WERI-Rb-1 (cell line): ENCODE measurements at regions not wholly inside any gene's neighbourhood (a gene's known extent, or its start where the extent isn't known, plus 50 kb on each side); places are given as distances from the start of the nearest gene placed in this dataset.

Experiments used
- DNase-seq: peaks from one replicate; pipeline ENCODE4 v3.0.0-alpha.2; 2020
- H3K27ac ChIP-seq: fragments of 250-450 bp; sonication (Bioruptor Pico); 2 replicates; pipeline ENCODE4 v1.5.1; 2020; ENCODE audit warnings: mild to moderate bottlenecking, moderate library complexity
- H3K27me3 ChIP-seq: fragments of 250-450 bp; sonication (Bioruptor Pico); 2 replicates; pipeline ENCODE4 v1.5.1; 2021; ENCODE audit warnings: mild to moderate bottlenecking, low read depth, moderate library complexity; ENCODE audit not compliant: insufficient read depth, severe bottlenecking
- H3K36me3 ChIP-seq: fragments of 250-450 bp; sonication (Bioruptor Pico); 2 replicates; pipeline ENCODE4 v1.5.1; 2020; ENCODE audit warnings: mild to moderate bottlenecking, moderate library complexity
- H3K4me3 ChIP-seq: 2 replicates; pipeline ENCODE4 v1.5.1; 2011; ENCODE audit warnings: low read depth, mild to moderate bottlenecking, control low read depth, low read length
- H3K9me3 ChIP-seq: fragments of 250-450 bp; sonication (Bioruptor Pico); 2 replicates; pipeline ENCODE4 v1.5.1; 2021; ENCODE audit warnings: mild to moderate bottlenecking, moderate library complexity; ENCODE audit not compliant: severe bottlenecking
- CTCF ChIP-seq: IDR thresholded peaks from 2 replicates; pipeline ENCODE4 v1.5.1; 2011; ENCODE audit warnings: low read depth, mild to moderate bottlenecking, control low read depth, inconsistent platforms, low read length

- H3K27me3 ChIP-seq = peaks cover 61% of the 10 kb centered on the region
- no peak overlapping the region for H3K27ac ChIP-seq
- H3K4me3 ChIP-seq = no peak overlapping the region
- DNase-seq = no peak
- no peaks in the 10 kb centered on the region for H3K36me3 ChIP-seq
- no peak for TF ChIP-seq CTCF
- no peaks in the 10 kb centered on the region for H3K9me3 ChIP-seq
These were observed 999.5 kb downstream of the TUSC7 start for GRCh38 chr3:117709108-117709507.

GRCh38 chr3:117710501-117710900 lies 1000.9 kb downstream of the TUSC7 start:
- H3K9me3 ChIP-seq = no peaks in the 10 kb centered on the region
- no peaks in the 10 kb centered on the region for H3K36me3 ChIP-seq
- peaks cover 59% of the 10 kb centered on the region for H3K27me3 ChIP-seq
- no peak for TF ChIP-seq CTCF
- DNase-seq = no peak
- H3K27ac ChIP-seq = no peak overlapping the region
- H3K4me3 ChIP-seq = no peak overlapping the region

GRCh38 chr3:117719316-117719926 lies 1009.8 kb downstream of the TUSC7 start:
- Histone ChIP-seq H3K4me3 (no peak overlapping the region), H3K9me3 (no peaks in the 10 kb centered on the region), H3K27ac (no peak overlapping the region), H3K36me3 (no peaks in the 10 kb centered on the region), H3K27me3 (peaks cover 34% of the 10 kb centered on the region)
- peak; percentile 32; the same call in 1 of the 2 replicates for TF ChIP-seq CTCF
- no peak for DNase-seq

GRCh38 chr3:117721866-117722265 lies 1012.3 kb downstream of the TUSC7 start:
- no peak overlapping the region for H3K4me3 ChIP-seq
- no peak for TF ChIP-seq CTCF
- H3K36me3 ChIP-seq = no peaks in the 10 kb centered on the region
- no peaks in the 10 kb centered on the region for H3K9me3 ChIP-seq
- no peak overlapping the region for H3K27ac ChIP-seq
- peaks cover 43% of the 10 kb centered on the region for H3K27me3 ChIP-seq
- DNase-seq = no peak

GRCh38 chr3:117722856-117723255 lies 1013.3 kb downstream of the TUSC7 start:
- no peaks in the 10 kb centered on the region for H3K36me3 ChIP-seq
- DNase-seq = no peak
- TF ChIP-seq CTCF = no peak
- peaks cover 33% of the 10 kb centered on the region for H3K27me3 ChIP-seq
- H3K4me3 ChIP-seq = no peak overlapping the region
- no peak overlapping the region for H3K27ac ChIP-seq
- H3K9me3 ChIP-seq = no peaks in the 10 kb centered on the region

GRCh38 chr3:117723825-117724224 lies 1014.2 kb downstream of the TUSC7 start:
- no peaks in the 10 kb centered on the region for H3K36me3 ChIP-seq
- peaks cover 34% of the 10 kb centered on the region for H3K27me3 ChIP-seq
- no peak for TF ChIP-seq CTCF
- H3K4me3 ChIP-seq = no peak overlapping the region
- H3K27ac ChIP-seq = no peak overlapping the region
- no peak for DNase-seq
- H3K9me3 ChIP-seq = no peaks in the 10 kb centered on the region
